Ishikawa (cell line): ENCODE measurements at regions not wholly inside any gene's neighbourhood (a gene's known extent, or its start where the extent isn't known, plus 50 kb on each side); places are given as distances from the start of the nearest gene placed in this dataset.

Source experiments
- CREB1 ChIP-seq: IDR thresholded peaks from 2 replicates; pipeline ENCODE4 v1.6.1; 2012; ENCODE audit warnings: low read depth
- EP300 ChIP-seq: IDR thresholded peaks from 2 replicates; pipeline ENCODE4 v1.6.1; 2012; ENCODE audit warnings: borderline replicate concordance
- RAD21 ChIP-seq: IDR thresholded peaks from 2 replicates; pipeline ENCODE4 v1.6.1; 2012; ENCODE audit warnings: low read depth
- TAF1 ChIP-seq: IDR thresholded peaks from 2 replicates; pipeline ENCODE4 v1.6.1; 2012; ENCODE audit warnings: low read depth, mild to moderate bottlenecking
- TCF12 ChIP-seq: IDR thresholded peaks from 2 replicates; pipeline ENCODE4 v1.6.1; 2012; ENCODE audit warnings: low read depth
- YY1 ChIP-seq: IDR thresholded peaks from 2 replicates; pipeline ENCODE4 v1.6.1; 2012; ENCODE audit warnings: low read depth
- ZBTB7A ChIP-seq: IDR thresholded peaks from 2 replicates; pipeline ENCODE4 v1.6.1; 2012; ENCODE audit warnings: low read depth
- TF ChIP-seq, protein P1 (sequence below): IDR thresholded peaks from 2 replicates; pipeline ENCODE4 v1.6.1; 2012
- TF ChIP-seq, protein P2 (sequence below): IDR thresholded peaks from 2 replicates; pipeline ENCODE4 v1.6.1; 2012; ENCODE audit warnings: low read depth, mild to moderate bottlenecking

DNA sequence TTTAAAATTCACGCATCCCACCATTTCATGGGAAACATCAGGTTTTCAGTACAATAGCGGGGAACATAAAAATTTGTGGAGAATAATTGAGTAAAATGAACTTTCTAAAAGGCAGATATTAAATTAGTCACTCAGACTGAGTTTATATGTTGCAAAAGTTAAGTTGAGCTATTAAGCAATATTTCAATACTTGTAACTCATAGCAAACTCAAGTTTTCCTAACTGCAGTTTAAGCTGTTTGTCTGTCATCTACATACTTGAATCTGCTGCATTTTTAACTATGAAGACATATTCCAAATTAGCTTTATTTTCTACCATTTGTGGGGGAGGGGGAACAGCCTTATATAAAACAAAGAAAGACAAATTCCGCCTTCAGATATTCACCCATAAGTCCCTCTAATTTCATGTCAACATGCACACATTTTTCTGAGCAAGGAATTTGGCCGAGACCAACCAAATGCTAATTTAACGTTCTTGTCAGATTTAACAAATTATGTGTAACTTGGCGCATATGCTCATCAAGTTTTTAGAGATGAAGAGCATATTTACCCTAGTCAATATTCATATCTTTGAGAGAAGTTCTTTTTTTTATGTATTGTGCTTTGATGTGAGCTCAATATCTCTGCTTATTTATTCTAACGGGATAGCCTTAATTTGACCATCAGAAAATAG lies 462.9 kb downstream of the TXNL1 start:
- TF ChIP-seq, protein P1, sequence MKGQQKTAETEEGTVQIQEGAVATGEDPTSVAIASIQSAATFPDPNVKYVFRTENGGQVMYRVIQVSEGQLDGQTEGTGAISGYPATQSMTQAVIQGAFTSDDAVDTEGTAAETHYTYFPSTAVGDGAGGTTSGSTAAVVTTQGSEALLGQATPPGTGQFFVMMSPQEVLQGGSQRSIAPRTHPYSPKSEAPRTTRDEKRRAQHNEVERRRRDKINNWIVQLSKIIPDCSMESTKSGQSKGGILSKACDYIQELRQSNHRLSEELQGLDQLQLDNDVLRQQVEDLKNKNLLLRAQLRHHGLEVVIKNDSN = no peak
- TF ChIP-seq RAD21 (no peak), YY1 (no peak), CREB1 (no peak), TAF1 (no peak), TCF12 (no peak), EP300 (no peak), ZBTB7A (no peak)
- TF ChIP-seq, protein P2, sequence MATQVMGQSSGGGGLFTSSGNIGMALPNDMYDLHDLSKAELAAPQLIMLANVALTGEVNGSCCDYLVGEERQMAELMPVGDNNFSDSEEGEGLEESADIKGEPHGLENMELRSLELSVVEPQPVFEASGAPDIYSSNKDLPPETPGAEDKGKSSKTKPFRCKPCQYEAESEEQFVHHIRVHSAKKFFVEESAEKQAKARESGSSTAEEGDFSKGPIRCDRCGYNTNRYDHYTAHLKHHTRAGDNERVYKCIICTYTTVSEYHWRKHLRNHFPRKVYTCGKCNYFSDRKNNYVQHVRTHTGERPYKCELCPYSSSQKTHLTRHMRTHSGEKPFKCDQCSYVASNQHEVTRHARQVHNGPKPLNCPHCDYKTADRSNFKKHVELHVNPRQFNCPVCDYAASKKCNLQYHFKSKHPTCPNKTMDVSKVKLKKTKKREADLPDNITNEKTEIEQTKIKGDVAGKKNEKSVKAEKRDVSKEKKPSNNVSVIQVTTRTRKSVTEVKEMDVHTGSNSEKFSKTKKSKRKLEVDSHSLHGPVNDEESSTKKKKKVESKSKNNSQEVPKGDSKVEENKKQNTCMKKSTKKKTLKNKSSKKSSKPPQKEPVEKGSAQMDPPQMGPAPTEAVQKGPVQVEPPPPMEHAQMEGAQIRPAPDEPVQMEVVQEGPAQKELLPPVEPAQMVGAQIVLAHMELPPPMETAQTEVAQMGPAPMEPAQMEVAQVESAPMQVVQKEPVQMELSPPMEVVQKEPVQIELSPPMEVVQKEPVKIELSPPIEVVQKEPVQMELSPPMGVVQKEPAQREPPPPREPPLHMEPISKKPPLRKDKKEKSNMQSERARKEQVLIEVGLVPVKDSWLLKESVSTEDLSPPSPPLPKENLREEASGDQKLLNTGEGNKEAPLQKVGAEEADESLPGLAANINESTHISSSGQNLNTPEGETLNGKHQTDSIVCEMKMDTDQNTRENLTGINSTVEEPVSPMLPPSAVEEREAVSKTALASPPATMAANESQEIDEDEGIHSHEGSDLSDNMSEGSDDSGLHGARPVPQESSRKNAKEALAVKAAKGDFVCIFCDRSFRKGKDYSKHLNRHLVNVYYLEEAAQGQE = no peak
